Stimulated activated CD4-positive, alpha-beta T cell treated with anti-CD3 and anti-CD28 coated beads, Interleukin-15, amount 100 ng/mL, for 1 hour (primary cell): ENCODE measurements at regions not wholly inside any gene's neighbourhood (a gene's known extent, or its start where the extent isn't known, plus 50 kb on each side); places are given as distances from the start of the nearest gene placed in this dataset.

ENCODE experiments used
- DNase-seq, 2 donors: peaks; one replicate each; pipeline ENCODE4 v3.0.0-alpha.2; 2020; ENCODE audit warnings: low read depth in 1 of 2, low spot score in 1 of 2

DNA sequence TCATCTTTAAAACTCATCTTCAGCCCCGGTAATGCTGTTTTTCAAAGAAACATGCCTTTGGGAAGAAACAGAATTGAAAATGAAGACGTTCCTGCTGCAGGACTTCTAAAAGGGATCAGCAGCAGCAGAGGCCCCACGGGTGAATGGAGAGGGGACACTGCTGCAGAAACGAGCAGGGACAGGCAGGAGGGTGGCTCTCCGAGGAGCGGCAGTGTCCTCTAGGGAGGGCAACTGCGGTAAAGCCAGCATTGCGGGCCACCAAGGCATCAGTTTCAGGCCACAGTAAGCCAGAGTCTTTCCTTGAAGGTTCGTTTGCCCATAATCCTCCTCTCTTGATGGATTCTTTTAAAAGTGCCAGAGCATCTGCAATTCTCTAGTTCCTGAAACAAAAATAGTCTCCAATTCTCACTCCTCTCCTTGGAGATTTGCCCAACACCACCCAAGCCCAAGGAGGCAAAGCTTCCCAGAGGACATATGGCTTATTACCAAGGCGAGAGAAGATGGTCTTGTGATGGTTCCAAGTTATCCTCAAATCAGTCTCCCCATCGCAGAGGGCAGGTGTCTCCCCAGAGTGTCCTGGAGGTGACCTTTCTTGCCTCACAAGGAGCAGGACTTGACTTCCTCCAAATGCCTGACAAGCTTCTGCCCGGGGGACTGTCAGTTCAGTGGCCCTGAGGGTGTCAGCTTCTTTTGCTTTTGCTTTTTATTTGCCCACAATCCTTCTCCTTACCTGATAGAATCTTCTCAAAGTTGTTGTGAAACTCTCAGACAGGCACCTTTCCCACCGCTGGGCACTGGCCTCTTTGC lies 341.1 kb upstream of the B3GAT1 start:
- no peak for DNase-seq

DNA sequence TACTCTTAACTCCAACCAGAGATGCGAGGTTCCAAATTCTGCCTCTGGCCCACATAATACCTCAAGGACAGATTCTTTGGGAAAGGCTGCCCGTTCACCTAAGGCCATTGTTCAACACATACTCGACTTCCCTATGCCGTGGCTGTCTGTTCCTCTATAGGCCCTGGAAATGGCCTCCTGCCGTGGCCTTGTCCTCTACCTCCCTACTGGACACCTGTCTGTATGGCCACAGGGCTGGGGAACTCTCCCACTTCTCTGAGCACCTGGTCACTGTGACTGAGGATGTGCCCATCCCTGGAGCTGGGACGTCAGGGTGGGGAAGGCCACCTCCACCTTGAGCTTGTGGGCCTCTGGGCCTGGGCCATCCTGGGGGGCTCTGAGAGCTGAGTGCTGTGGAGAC lies 340.5 kb upstream of the B3GAT1 start:
- no peak for DNase-seq

DNA sequence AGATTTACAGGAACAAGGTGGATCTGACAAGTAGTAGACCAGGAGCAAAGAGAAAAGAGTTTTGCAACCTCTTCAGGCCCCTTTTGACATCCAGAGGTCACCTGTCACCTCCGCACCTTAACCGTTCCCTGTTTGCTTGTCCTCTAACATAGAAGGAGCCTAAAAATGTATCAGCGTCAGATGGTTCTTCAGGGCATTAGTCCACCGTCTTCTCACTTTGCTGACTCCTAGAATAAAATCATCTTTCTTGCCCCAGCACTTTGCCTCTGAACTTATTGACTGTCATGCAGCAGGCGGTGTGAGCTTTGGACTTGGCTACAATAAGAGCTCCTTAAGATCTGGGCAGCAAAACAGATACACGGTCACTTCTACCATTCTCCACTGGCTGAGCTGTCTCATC lies 339.7 kb upstream of the B3GAT1 start:
- no peak for DNase-seq

DNA sequence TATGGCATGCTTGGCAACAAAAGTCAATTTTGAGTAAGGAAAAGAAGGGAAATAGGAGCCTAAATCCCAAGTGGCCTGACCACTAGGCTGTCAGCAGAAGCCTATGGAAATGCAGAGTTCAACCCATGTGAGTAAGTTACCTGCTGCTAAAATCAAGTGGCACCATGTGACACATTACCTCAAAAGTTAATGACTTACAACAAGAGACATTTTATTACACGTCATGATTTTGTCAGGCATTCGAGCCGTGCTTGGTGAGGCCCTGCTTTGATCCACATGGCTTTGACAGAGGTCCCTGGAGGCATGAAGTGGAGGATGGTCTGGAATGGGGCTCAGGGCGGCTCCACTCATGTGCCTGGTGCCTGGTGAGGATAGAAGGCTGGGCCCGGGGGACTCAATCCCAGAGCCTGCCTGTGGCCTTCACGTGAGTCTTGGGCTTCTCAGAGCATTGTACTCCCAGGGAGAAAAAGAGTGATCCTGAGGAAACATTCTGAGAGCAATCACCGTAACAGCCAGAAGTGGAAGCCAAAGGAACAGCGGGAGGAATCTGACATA lies 339.1 kb upstream of the B3GAT1 start:
- DNase-seq, result no peak

DNA sequence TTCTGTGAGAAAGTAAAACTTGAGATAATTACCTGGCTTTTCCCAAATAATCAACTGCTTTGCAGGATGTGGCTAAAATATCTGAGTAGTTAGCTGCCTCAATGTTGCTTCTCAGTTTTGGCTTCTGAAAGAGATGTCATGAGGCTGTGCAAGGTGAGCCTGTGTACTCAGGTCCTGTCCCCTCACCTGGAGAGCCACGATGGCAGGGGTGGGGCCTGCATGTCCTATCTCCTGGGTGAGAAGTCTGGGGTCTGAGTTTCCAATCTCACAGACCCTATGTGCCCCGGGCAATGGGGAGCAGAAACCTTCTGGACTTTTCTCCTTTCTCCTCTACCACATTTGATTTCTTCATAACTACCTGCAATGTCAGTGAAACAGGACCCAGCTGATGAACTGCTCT lies 338.6 kb upstream of the B3GAT1 start:
- DNase-seq, result no peak

DNA sequence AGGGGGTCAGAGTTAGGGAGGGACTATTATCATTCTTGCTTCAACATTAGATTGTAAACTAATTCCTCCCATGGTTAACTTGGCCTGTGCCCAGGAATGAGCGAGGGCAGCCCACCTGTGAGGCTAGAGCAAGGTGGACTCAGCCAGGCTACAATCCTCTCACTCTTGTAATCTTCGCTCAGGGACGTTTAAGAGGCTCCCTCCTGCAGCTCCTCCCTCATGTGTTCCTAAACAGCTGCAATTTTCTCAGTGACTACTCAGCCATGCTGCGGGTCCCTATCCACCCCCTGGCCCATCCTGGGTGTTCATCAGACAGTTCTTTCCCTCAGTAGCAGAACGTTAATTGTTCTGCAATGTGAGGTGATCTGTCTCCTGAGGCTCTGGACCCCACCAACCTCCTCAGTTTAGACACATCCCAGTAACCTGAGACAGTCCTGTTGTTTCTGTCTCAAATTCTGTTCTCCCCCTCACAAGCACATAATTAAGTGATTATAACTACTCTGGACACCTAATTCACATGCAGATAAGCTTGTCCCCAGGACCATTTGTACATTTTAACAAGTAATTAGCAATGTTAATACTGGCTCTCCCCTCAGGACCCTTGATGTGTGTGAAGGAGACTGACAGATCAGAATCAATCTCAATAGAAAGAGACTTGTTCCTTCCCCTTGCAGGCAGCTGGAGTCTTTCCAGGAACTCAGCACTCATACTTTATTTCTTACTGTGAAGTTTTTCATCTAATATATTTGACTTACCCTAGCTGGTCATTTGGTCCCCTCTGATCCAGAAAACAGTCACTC lies 337.2 kb upstream of the B3GAT1 start:
- DNase-seq, result no peak

DNA sequence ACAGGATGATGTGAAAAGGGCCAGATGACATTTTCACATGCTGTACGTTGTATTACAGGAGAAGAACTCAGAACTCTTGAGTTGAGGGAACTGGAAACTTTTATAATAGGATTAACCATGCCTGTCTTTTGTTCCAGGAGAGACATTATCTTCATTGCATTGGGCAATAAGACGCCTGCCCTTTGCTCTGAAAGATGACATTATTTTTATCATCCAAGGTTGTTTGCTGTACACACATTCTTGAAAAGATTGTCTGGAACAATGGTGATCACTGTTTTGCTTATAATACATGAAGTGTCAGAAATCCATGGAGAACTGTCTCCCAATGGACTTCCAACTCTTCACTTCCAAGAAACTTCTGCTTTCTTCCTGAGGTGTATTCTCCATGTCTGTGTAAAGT lies 334.6 kb upstream of the B3GAT1 start:
- no peak for DNase-seq

DNA sequence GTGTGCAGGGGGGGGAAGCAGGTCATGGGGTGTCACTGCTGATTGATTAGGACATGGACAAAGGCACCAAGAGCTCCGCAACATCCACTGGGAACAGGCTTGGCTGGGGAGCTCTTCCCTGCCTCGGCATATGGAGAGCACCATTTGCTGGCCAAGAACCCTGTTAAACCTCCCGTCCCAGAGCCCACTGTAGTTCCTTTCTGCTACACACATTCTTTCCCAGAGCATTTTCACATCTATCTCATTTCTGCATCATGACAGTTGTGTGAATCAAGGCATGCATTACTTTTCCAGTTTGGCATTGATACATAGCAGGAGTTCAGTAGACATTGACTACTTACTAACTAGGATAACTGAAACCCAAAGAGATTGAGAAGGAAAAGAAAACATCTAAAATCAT lies 333.4 kb upstream of the B3GAT1 start:
- no peak for DNase-seq

DNA sequence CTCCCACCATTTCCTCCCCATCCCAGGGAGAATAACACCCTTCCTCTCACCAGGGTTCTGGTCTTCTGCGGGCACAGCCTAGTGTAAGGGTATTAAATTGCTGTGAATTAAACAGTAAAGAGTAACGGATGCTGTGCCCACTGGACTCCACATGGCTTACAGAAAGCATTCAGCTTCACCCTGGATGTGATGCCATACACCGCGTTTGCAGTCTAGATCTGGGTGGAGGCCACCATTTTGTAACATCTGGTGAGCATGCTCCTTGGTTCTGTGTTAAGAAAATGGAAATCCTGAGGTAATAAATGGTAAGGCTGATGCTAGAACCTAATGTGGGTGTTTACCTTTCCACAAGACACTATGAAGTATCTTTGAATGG lies 331.8 kb upstream of the B3GAT1 start:
- no peak for DNase-seq

DNA sequence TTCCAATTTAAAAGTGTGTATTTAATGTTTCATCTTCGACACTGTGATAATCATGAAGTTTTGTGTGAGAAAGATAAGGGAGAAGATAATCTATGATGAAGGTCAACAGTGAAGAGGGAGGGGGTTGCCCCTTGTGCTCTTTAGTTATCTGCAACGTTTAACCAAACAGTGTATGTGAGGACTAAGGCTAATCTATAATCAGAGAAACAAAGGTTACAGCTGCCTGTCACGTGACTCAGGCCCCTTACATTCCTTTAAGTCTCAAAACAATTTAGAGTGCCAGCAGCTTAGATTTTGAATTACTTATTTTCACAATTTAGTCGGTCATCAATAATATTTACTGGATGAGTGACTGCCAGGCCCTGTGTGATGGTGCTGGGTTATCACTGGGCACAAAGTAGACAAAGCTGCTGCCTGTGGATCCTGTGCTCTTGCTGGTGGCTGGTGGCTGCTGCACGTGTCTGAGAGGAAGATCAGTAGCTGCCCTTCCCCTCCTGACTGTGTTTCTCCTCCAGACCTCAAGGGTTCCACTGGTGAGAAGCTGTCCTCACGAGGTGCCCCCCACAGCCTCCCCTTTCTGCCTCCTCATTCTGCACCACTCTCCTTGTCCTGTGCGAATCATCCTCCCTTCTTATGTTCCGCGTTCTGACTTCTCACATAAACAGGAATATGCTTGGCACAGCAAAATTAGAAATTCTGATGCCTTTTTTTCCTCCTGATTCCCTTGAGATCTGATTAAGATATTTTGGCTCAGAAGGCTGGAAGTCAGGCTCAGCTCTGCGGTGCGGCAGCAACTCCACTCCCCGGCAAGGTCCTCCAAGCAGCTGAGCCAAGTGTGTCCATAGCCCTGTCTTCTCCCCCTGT lies 331.1 kb upstream of the B3GAT1 start:
- no peak for DNase-seq

DNA sequence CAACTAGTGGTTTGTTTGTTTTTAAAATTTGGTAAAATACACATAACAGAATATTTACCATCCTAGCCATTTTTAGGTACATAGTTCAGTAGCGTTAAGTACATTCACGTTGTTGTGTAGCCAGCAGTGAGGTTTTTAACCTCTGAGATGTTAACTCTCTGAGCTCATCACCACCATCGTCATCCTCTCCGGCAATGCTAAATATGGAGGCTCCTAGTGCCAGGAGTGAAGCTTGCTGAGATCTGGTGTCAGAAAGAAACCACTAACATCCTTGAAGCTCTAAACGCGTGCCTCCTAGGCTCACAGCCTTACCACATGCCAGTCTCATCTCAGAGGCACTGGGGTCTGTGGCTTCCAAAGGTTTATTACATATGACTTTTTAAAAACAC lies 330.2 kb upstream of the B3GAT1 start:
- no peak for DNase-seq

DNA sequence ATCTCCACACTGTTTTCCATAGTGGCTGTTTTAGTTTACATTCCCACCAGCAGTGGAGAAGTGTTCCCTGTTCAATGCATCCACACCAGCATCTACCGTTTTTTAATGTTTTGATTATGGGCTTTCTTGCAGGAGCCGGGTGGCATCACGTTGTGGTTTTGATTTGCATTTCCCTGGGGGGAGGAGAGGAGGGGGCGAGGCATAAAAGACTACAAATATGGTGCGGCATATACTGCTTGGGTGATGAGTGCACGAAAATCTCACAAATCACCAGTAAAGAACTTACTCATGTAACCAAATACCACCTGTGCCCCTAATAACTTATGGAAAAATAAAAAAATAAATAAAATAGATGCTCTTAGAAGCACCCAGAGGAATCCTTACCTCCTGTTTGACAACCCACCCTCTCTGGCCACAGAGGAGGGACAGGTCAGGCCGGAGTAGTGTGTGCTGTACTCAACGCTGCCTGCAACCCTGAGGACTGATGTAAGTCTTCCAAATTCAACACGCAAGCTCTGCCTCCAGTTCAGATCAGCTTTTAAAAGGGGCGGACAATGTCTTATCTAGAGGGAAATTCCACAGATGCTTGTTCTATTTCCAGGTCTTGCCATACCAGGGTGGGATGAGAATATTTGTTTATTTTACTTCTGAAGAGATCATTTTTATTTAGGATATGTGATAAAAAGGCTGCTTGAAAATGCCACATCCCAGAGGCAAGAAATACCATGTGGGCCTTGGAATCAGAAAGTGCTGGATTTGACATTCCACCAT lies 329.6 kb upstream of the B3GAT1 start:
- DNase-seq, result no peak

DNA sequence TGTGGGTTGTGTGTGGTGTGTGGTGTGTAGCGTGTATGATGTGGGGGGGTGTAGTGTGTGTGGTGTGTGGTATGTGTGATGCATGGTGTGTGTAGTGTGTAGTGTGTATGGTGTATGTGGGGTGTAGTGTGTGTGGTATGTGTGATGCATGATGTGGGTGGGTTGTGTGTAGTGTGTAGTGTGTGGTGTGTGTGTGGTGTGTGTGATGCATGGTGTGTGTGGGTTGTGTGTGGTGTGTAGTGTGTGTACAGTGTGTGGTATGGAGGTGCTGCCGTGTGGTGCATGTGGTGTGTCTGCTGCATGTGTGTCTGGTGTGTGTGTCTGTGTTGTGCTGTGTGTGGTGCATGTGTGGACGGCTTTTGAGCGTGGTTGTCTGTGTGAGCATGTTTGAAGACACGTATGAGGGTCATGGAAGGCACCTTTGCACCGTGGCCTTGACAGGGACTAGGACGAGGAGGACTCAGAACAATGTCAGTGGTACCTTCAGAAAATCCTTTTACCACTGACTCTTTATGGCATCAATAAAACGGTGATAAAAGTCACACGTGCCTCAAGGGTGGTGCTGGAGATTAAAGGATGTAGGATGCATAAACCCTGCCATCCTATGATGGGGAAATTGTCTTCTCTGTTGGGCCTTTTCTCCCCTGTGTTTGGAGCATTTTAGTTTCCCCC lies 328.7 kb upstream of the B3GAT1 start:
- DNase-seq, result no peak

DNA sequence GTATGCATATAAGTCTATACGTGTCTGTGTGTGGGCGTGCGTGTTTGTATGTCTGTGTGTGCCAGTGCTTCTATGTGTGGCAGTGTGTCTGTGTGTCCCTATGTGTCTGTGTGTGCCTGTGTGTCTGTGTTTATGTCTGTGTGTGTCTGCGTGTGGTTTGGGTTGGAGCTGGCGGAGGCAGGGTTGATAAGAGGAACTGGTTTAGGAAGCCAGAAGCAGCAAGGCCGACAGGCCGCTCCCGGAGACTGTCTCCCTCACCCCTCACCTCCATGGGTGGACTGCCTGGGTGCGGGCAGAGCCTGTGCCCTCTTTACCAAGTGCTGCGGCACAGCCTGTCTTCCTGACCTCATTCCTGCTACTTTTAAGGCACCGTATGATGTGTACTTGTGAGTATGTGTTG lies 327.1 kb upstream of the B3GAT1 start:
- no peak for DNase-seq

DNA sequence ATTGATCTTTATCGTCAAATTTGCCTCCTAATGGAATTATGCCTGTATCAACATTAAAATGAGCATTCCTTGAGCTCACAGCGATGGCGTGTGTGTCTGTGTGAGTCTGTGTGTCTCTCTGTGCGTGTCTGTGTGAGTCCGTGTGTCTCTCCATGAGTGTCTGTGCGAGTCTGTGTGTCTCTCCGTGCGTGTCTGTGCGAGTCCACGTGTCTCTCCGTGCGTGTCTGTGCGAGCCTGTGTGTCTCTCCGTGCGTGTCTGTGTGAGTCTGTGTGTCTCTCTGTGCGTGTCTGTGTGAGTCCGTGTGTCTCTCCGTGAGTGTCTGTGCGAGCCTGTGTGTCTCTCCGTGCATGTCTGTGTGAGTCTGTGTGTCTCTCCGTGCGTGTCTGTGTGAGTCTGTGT lies 326.5 kb upstream of the B3GAT1 start:
- DNase-seq, result no peak

DNA sequence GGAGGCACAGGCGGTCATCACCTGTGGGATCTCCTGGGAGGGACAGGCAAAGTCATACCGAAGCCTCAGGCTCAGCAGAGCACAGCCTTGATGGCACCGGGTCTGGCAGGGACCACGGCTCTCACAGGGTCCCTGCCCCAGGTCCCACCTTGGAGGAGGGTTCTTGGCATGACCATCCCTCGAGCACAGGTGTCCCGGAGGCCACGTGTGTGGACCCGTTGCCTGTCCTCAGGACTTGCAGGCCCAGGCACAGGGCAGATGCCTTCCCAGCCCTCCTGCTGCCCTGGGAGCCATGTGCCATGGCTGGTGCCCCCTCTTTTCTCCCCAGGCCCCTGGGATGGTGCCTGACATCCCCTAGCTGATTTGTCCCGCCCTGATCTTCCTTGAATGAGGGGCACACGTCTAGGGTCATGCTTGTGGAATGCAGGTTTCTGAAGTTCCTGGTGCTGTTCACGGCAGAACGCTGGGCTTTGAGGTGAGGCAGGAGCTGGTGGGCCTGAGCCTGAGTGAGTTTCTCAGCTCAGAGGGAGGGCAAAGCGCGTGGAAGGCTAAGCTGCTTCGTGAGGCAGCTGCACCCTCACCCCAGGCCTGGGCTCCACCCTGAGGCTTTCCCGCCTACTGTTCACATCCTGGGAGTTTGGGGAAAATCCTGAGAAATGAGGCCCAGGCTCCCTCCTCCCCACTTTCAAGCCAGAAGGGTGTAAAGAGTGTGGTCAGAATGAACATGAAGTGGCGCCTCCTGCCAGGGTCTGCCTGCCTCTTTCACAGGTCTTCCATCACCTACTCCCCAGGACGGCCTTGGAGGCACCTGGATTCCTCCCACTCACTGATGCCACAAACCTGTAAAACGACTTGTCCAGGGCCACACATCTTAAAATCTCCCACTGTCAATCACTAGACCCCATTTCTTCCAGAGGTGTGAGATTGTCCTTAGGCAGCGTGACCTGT lies 325.8 kb upstream of the B3GAT1 start:
- DNase-seq, result no peak

DNA sequence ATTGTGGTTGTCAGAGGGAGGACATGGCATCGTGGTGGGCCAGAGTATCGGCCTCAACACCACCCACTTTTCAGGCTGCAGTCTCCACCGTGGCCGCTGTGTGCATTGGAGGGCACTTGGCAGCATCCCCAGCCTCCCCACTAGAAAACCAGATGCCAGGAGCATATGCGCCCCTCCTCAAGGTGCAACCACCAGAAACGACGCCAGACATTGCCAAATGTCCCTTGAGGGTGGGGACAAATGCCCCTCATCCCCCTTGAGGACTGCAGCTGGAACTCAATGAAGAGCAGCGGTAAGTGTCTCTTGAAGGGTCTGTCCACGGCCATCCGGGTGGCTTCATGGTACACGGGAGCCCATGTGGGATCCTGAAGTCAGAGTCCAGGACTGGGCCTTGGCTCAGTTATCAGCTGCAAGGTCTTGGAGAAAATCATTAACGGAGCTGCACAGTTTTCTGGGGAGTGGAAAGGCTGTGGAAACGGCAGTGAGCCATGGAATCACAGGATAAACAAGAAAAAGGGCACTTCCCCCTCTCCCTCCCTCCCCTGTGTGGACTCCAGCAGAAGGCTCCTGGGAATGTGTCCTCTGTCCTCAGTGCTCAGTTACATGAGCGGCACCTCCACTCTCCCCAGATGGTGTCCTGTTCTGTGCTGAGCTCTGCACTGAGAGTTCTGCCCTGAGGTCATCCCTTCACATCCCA lies 324.4 kb upstream of the B3GAT1 start:
- DNase-seq, result no peak

DNA sequence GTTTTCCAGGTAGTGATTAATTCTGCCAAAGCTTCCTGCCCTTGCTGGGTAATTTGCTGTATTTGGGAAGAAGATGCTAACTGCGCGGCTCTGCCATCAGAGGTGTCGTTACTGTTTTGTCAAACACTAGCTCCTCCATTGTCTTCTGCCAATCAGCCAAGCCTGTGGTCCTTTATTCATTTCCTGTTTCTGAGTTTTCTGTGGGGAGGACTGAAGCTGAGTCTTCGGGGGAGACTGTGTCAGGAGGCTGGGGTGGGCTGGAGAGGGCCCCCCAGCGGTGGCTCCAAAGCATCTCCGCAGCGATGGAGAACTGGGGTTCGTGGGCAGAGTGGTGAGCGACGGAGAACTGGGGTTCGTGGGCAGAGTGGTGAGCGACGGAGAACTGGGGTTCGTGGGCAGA lies 322.9 kb upstream of the B3GAT1 start:
- no peak for DNase-seq
